Stimulated activated CD4-positive, alpha-beta T cell treated with anti-CD3 and anti-CD28 coated beads, Interleukin-15, amount 100 ng/mL, for 1 hour (primary cell): ENCODE measurements at regions not wholly inside any gene's neighbourhood (a gene's known extent, or its start where the extent isn't known, plus 50 kb on each side); places are given as distances from the start of the nearest gene placed in this dataset.
"Not testable (repeated sequence)": the region's sequence is repeated elsewhere in the genome, so short reads cannot be mapped to it uniquely, and the experiment has no call there.

Experiments used
- DNase-seq, 2 donors: peaks; one replicate each; pipeline ENCODE4 v3.0.0-alpha.2; 2020; ENCODE audit warnings: low read depth in 1 of 2, low spot score in 1 of 2

- DNase-seq: no peak
These were observed 191.0 kb downstream of the NDUFA10 start for GRCh38 chr2:239834143-239834542.

- no peak for DNase-seq
These were observed 191.7 kb downstream of the NDUFA10 start for GRCh38 chr2:239833269-239834109.

GRCh38 chr2:239832490-239833268, 192.5 kb downstream of the NDUFA10 start:
- no peak for DNase-seq

GRCh38 chr2:239831861-239832489, 193.2 kb downstream of the NDUFA10 start:
- DNase-seq: no peak

- no peak for DNase-seq
These were observed 194.0 kb downstream of the NDUFA10 start for GRCh38 chr2:239831001-239831731.

GRCh38 chr2:239830121-239831000, 194.8 kb downstream of the NDUFA10 start:
- DNase-seq: no peak

GRCh38 chr2:239829326-239829725, 195.8 kb downstream of the NDUFA10 start:
- no peak for DNase-seq

- not testable (repeated sequence) for DNase-seq
These were observed 196.2 kb downstream of the NDUFA10 start for GRCh38 chr2:239828973-239829275.

- no peak for DNase-seq
These were observed 196.8 kb downstream of the NDUFA10 start for GRCh38 chr2:239828192-239828972.

- DNase-seq: no peak
These were observed 197.6 kb downstream of the NDUFA10 start for GRCh38 chr2:239827523-239827890.

- no peak for DNase-seq
These were observed 198.2 kb downstream of the NDUFA10 start for GRCh38 chr2:239826786-239827522.

- DNase-seq: no peak
These were observed 198.8 kb downstream of the NDUFA10 start for GRCh38 chr2:239826376-239826775.

GRCh38 chr2:239825705-239825979, 199.5 kb downstream of the NDUFA10 start:
- no peak for DNase-seq

- DNase-seq: no peak
These were observed 200.1 kb downstream of the NDUFA10 start for GRCh38 chr2:239824866-239825704.

- no peak for DNase-seq
These were observed 201.0 kb downstream of the NDUFA10 start for GRCh38 chr2:239824046-239824694.

- no peak for DNase-seq
These were observed 202.9 kb downstream of the NDUFA10 start for GRCh38 chr2:239822146-239822831.

- DNase-seq: no peak
These were observed 203.5 kb downstream of the NDUFA10 start for GRCh38 chr2:239821694-239822075.
